NCI-H446 (cell line): ENCODE measurements at regions not wholly inside any gene's neighbourhood (a gene's known extent, or its start where the extent isn't known, plus 50 kb on each side); places are given as distances from the start of the nearest gene placed in this dataset.
A peak's percentile ranks its signal among the peaks of the same experiment; 100 is the strongest.

Experiments
- DNase-seq, 2 experiments: peaks; one replicate each; lab custom pipeline; 2025; lab: John Stamatoyannopoulos, UW

GRCh38 chr18:27478459-27478858 is 293.4 kb upstream of the CHST9 start:
- no peak for DNase-seq

- no peak for DNase-seq
Measured at GRCh38 chr18:27473318-27473717, 288.2 kb upstream of the CHST9 start.

- no peak for DNase-seq
Measured at GRCh38 chr18:27467073-27467472, 282.0 kb upstream of the CHST9 start.

- no peak for DNase-seq
Measured at GRCh38 chr18:27461957-27462356, 276.8 kb upstream of the CHST9 start.

- no peak for DNase-seq
Measured at GRCh38 chr18:27449104-27449503, 264.0 kb upstream of the CHST9 start.

GRCh38 chr18:27447930-27448329 is 262.8 kb upstream of the CHST9 start:
- DNase-seq: no peak

- no peak for DNase-seq
Measured at GRCh38 chr18:27447451-27447881, 262.4 kb upstream of the CHST9 start.

- DNase-seq: no peak
Measured at GRCh38 chr18:27430595-27430994, 245.5 kb upstream of the CHST9 start.

GRCh38 chr18:27428716-27429475 is 243.8 kb upstream of the CHST9 start:
- DNase-seq: no peak

GRCh38 chr18:27428120-27428519 is 243.0 kb upstream of the CHST9 start:
- no peak for DNase-seq

GRCh38 chr18:27423581-27423980 is 238.5 kb upstream of the CHST9 start:
- DNase-seq: no peak

- DNase-seq: no peak
Measured at GRCh38 chr18:27419646-27420045, 234.5 kb upstream of the CHST9 start.

- no peak for DNase-seq
Measured at GRCh38 chr18:27415495-27415894, 230.4 kb upstream of the CHST9 start.

GRCh38 chr18:27414682-27415081 is 229.6 kb upstream of the CHST9 start:
- DNase-seq: no peak

- peak; percentile 2 to 15 for DNase-seq
Measured at GRCh38 chr18:27413495-27414401, 228.6 kb upstream of the CHST9 start.

GRCh38 chr18:27412556-27412955 is 227.4 kb upstream of the CHST9 start:
- no peak for DNase-seq

GRCh38 chr18:27411911-27412310 is 226.8 kb upstream of the CHST9 start:
- no peak for DNase-seq

- DNase-seq: no peak
Measured at GRCh38 chr18:27411013-27411412, 225.9 kb upstream of the CHST9 start.

GRCh38 chr18:27404855-27405254 is 219.7 kb upstream of the CHST9 start:
- no peak for DNase-seq

- DNase-seq: no peak
Measured at GRCh38 chr18:27400001-27400400, 214.9 kb upstream of the CHST9 start.

- DNase-seq: no peak
Measured at GRCh38 chr18:27395752-27396151, 210.6 kb upstream of the CHST9 start.

- no peak for DNase-seq
Measured at GRCh38 chr18:27394687-27395086, 209.6 kb upstream of the CHST9 start.

- DNase-seq: no peak
Measured at GRCh38 chr18:27382567-27383216, 197.6 kb upstream of the CHST9 start.
